Neural cell (in vitro differentiated cells): ENCODE measurements at regions not wholly inside any gene's neighbourhood (a gene's known extent, or its start where the extent isn't known, plus 50 kb on each side); places are given as distances from the start of the nearest gene placed in this dataset.

Experiments
- H2AFZ ChIP-seq: fragments of 200-600, 300-800 bp; sonication (generic), shearing (Covaris generic); 2 replicates; pipeline ENCODE4 v1.6.0; 2014; ENCODE audit warnings: low read depth, mild to moderate bottlenecking, antibody characterized with exemption, low read length, moderate library complexity
- H3F3A ChIP-seq: fragments of 200-600 bp; shearing (Covaris generic); 2 replicates; pipeline ENCODE4 v1.6.1; 2016; ENCODE audit warnings: mild to moderate bottlenecking, moderate library complexity, mixed read lengths, antibody characterized with exemption, low read length; ENCODE audit not compliant: insufficient read depth, poor library complexity, severe bottlenecking
- H3K27ac ChIP-seq: fragments of 200-600, 300-800 bp; sonication (generic), shearing (Covaris generic); 2 replicates; pipeline ENCODE4 v1.5.1; 2014; ENCODE audit warnings: mild to moderate bottlenecking, low read length, moderate library complexity
- H3K27me3 ChIP-seq: fragments of 300-800, 200-600 bp; sonication (generic), shearing (Covaris generic); 2 replicates; pipeline ENCODE4 v1.6.0; 2014; ENCODE audit warnings: mild to moderate bottlenecking, low read depth, low read length, moderate library complexity; ENCODE audit not compliant: insufficient read depth
- H3K36me3 ChIP-seq: fragments of 300-800, 200-600 bp; sonication (generic), shearing (Covaris generic); 2 replicates; pipeline ENCODE4 v1.5.1; 2014; ENCODE audit warnings: mild to moderate bottlenecking, antibody characterized with exemption, low read length, moderate library complexity; ENCODE audit not compliant: insufficient read depth
- H3K4me2 ChIP-seq: fragments of 300-800, 200-600 bp; sonication (generic), shearing (Covaris generic); 2 replicates; pipeline ENCODE4 v1.6.0; 2014; ENCODE audit warnings: mild to moderate bottlenecking, low read length
- H3K4me3 ChIP-seq: fragments of 300-800, 200-600 bp; sonication (generic), shearing (Covaris generic); 2 replicates; pipeline ENCODE4 v1.5.1; 2014; ENCODE audit warnings: mild to moderate bottlenecking, low read length, moderate library complexity
- H3K79me2 ChIP-seq: fragments of 200-600 bp; shearing (Covaris generic); replicated peaks from 2 replicates; pipeline ENCODE4 v1.6.0; 2014; ENCODE audit warnings: mild to moderate bottlenecking, low read length, moderate library complexity; ENCODE audit not compliant: insufficient read depth
- H3K9ac ChIP-seq: fragments of 300-800, 200-600 bp; sonication (generic), shearing (Covaris generic); 2 replicates; pipeline ENCODE4 v1.6.1; 2016; ENCODE audit warnings: mild to moderate bottlenecking, low read length, mixed read lengths
- H3K9me2 ChIP-seq: fragments of 200-600 bp; shearing (Covaris generic); 2 replicates; pipeline ENCODE4 v1.6.1; 2016; ENCODE audit warnings: mild to moderate bottlenecking, low read length, mixed read lengths; ENCODE audit not compliant: insufficient read depth
- H3K9me3 ChIP-seq: fragments of 200-600, 300-800 bp; sonication (generic), shearing (Covaris generic); 2 replicates; pipeline ENCODE4 v1.6.1; 2016; ENCODE audit warnings: mild to moderate bottlenecking, mixed run types, low read length, moderate library complexity, mixed read lengths
- H4K20me1 ChIP-seq: fragments of 200-600 bp; shearing (Covaris generic); 2 replicates; pipeline ENCODE4 v1.6.1; 2016; ENCODE audit warnings: mild to moderate bottlenecking, mixed run types; ENCODE audit not compliant: insufficient read depth
- EP300 ChIP-seq: fragments of 450-650 bp; conservative IDR thresholded peaks from 2 replicates; pipeline ENCODE4 v1.6.1; 2014; ENCODE audit warnings: antibody characterized with exemption, mild to moderate bottlenecking, moderate library complexity; ENCODE audit not compliant: poor library complexity, severe bottlenecking
- EZH2 ChIP-seq: fragments of 200-600, 300-800 bp; shearing (Covaris generic), sonication (generic); IDR thresholded peaks from 2 replicates; pipeline ENCODE4 v1.6.1; 2014; ENCODE audit warnings: antibody characterized with exemption, low read length, borderline replicate concordance, mild to moderate bottlenecking; ENCODE audit not compliant: insufficient read depth, poor library complexity, severe bottlenecking
- MXI1 ChIP-seq: fragments of 450-650 bp; conservative IDR thresholded peaks from 2 replicates; pipeline ENCODE4 v1.6.1; 2014; ENCODE audit warnings: antibody characterized with exemption, mild to moderate bottlenecking; ENCODE audit not compliant: poor library complexity, severe bottlenecking
- RAD21 ChIP-seq: fragments of 450-650 bp; conservative IDR thresholded peaks from 2 replicates; pipeline ENCODE4 v1.6.1; 2014; ENCODE audit warnings: antibody characterized with exemption, mild to moderate bottlenecking, moderate library complexity
- TF ChIP-seq, protein P1 (sequence below): IDR thresholded peaks from 2 replicates; pipeline ENCODE4 v1.6.1; 2012; ENCODE audit warnings: borderline replicate concordance

- Histone ChIP-seq H3K9me3 (no peaks in the 10 kb centered on the region), H3K4me2 (no peak overlapping the region), H3K9ac (no peak overlapping the region), H3K4me3 (no peak overlapping the region), H3K79me2 (no peaks in the 10 kb centered on the region), H4K20me1 (no peaks in the 10 kb centered on the region), H3K27me3 (no peaks in the 10 kb centered on the region), H3K27ac (no peak overlapping the region), H3K9me2 (no peaks in the 10 kb centered on the region), H3K36me3 (no peaks in the 10 kb centered on the region), H3F3A (no peaks in the 10 kb centered on the region), H2AFZ (no peak overlapping the region)
- TF ChIP-seq, protein P1, sequence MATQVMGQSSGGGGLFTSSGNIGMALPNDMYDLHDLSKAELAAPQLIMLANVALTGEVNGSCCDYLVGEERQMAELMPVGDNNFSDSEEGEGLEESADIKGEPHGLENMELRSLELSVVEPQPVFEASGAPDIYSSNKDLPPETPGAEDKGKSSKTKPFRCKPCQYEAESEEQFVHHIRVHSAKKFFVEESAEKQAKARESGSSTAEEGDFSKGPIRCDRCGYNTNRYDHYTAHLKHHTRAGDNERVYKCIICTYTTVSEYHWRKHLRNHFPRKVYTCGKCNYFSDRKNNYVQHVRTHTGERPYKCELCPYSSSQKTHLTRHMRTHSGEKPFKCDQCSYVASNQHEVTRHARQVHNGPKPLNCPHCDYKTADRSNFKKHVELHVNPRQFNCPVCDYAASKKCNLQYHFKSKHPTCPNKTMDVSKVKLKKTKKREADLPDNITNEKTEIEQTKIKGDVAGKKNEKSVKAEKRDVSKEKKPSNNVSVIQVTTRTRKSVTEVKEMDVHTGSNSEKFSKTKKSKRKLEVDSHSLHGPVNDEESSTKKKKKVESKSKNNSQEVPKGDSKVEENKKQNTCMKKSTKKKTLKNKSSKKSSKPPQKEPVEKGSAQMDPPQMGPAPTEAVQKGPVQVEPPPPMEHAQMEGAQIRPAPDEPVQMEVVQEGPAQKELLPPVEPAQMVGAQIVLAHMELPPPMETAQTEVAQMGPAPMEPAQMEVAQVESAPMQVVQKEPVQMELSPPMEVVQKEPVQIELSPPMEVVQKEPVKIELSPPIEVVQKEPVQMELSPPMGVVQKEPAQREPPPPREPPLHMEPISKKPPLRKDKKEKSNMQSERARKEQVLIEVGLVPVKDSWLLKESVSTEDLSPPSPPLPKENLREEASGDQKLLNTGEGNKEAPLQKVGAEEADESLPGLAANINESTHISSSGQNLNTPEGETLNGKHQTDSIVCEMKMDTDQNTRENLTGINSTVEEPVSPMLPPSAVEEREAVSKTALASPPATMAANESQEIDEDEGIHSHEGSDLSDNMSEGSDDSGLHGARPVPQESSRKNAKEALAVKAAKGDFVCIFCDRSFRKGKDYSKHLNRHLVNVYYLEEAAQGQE: no peak
- TF ChIP-seq EP300: no peak
These were observed 174.5 kb downstream of the KCTD12 start for GRCh38 chr13:76711550-76712182.

- Histone ChIP-seq H3K9me3 (no peaks in the 10 kb centered on the region), H4K20me1 (no peaks in the 10 kb centered on the region), H2AFZ (no peak overlapping the region), H3K4me3 (no peak overlapping the region), H3K9me2 (no peaks in the 10 kb centered on the region), H3K27me3 (no peaks in the 10 kb centered on the region), H3K79me2 (no peaks in the 10 kb centered on the region), H3F3A (no peaks in the 10 kb centered on the region), H3K4me2 (no peak overlapping the region), H3K36me3 (no peaks in the 10 kb centered on the region), H3K27ac (no peak overlapping the region), H3K9ac (no peak overlapping the region)
- TF ChIP-seq EP300 (no peak), RAD21 (no peak), EZH2 (no peak)
These were observed 176.4 kb downstream of the KCTD12 start for GRCh38 chr13:76709851-76710250.

DNA sequence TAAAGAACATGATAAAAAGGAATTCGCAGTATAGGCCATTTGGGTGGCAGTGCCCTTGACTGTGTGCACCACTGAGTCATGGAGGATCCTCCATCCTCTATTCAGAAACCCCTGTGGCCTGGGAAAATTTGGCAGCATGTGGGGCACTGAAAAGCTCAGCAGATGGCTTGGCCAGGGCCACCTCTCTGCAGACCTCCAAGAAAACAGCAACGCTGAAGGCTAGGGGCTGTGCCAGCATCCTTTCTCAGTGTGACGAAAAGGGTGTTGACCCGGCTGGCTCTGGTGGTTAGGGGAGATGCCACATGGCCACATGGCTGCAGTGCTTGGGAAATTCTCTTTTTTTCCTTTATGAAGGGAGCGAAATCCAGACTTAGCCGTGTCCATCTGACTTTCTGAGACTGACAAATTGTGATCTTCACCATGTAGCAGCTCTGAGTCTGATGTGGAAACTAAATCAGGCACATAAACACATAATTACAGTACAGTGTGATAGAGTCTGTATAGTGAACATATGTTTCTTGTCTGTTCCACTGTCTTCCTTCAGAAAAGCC is 178.0 kb downstream of the KCTD12 start:
- no peaks in the 10 kb centered on the region for H3F3A ChIP-seq
- no peaks in the 10 kb centered on the region for H4K20me1 ChIP-seq
- no peak overlapping the region for H2AFZ ChIP-seq
- H3K36me3 ChIP-seq: no peaks in the 10 kb centered on the region
- H3K27ac ChIP-seq: no peak overlapping the region
- H3K27me3 ChIP-seq: no peaks in the 10 kb centered on the region
- H3K9ac ChIP-seq: no peak overlapping the region
- TF ChIP-seq MXI1 (no peak), RAD21 (no peak)
- no peaks in the 10 kb centered on the region for H3K9me2 ChIP-seq
- no peak overlapping the region for H3K4me3 ChIP-seq
- no peak overlapping the region for H3K4me2 ChIP-seq
- H3K79me2 ChIP-seq: no peaks in the 10 kb centered on the region
- no peaks in the 10 kb centered on the region for H3K9me3 ChIP-seq
